Astrocyte (in vitro differentiated cells and primary cell): ENCODE measurements at regions not wholly inside any gene's neighbourhood (a gene's known extent, or its start where the extent isn't known, plus 50 kb on each side); places are given as distances from the start of the nearest gene placed in this dataset.

Experiments
- EZH2 ChIP-seq: IDR thresholded peaks from 2 replicates; pipeline ENCODE4 v1.6.1; 2012; ENCODE audit warnings: mild to moderate bottlenecking, low read length, inconsistent platforms; ENCODE audit not compliant: insufficient read depth
- TF ChIP-seq, protein P1 (sequence below): IDR thresholded peaks from 2 replicates; pipeline ENCODE4 v1.5.1; 2011; ENCODE audit warnings: low read depth, mild to moderate bottlenecking, inconsistent platforms, low read length, moderate library complexity; ENCODE audit not compliant: insufficient read depth

DNA sequence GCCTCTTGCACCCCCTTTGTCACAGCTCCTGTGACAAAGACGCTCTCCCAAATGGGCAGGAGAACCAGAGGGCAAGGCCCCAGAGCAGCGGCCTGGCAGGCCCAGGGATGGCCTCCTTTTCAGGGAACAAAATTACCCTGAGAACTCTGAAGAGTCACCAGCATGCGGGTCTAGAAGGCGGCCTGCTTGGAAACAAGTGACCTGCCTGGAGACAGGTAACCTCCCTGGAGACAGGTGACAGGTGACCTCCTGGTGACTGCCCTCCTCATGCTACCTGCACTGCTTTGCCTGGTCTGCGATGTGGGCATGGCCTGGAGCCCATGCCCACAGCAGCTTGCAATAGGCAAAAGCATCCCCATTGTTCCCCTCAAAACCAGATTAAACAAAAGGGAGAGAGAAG lies 86.5 kb upstream of the ZC3H12A start:
- TF ChIP-seq, protein P1, sequence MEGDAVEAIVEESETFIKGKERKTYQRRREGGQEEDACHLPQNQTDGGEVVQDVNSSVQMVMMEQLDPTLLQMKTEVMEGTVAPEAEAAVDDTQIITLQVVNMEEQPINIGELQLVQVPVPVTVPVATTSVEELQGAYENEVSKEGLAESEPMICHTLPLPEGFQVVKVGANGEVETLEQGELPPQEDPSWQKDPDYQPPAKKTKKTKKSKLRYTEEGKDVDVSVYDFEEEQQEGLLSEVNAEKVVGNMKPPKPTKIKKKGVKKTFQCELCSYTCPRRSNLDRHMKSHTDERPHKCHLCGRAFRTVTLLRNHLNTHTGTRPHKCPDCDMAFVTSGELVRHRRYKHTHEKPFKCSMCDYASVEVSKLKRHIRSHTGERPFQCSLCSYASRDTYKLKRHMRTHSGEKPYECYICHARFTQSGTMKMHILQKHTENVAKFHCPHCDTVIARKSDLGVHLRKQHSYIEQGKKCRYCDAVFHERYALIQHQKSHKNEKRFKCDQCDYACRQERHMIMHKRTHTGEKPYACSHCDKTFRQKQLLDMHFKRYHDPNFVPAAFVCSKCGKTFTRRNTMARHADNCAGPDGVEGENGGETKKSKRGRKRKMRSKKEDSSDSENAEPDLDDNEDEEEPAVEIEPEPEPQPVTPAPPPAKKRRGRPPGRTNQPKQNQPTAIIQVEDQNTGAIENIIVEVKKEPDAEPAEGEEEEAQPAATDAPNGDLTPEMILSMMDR = no peak
- no peak for TF ChIP-seq EZH2
